ENCODE measurements at regions not wholly inside any gene's neighbourhood (a gene's known extent, or its start where the extent isn't known, plus 50 kb on each side); places are given as distances from the start of the nearest gene placed in this dataset.

GRCh38 chr3:164179110-164179774 is 899.1 kb downstream of the SI start:
- TF ChIP-seq CTCF (conservative IDR thresholded peaks at IDR 0.05; ENCODE audit: low read depth, low read length): no peak
- no peak for TF ChIP-seq EZH2 (IDR thresholded peaks at IDR 0.05; ENCODE audit: borderline replicate concordance, low read depth, low read length, poor library complexity, severe bottlenecking)

Measured in A673 (cell line).